ENCODE measurements at regions not wholly inside any gene's neighbourhood (a gene's known extent, or its start where the extent isn't known, plus 50 kb on each side); places are given as distances from the start of the nearest gene placed in this dataset.

DNA sequence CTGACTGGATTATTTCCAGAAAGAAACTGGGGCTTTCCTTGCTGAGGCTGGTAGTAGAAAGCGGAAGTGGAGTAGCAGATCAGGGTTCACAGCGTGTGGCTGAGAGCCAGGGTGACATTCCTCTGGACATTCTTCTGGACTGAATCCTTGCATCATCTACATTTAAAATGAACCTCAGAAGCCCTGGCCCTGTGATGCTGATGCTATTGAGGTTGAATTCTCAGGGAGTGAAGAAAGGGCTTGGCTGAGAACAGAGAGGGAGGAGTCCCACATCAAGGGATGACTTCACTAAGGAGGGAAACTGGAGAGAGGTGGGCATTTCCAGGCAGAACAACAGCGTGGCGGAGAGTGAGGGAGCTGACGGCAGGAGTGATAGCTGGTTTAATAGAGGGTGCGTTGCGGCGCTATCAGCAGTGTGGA is 102.3 kb upstream of the LMO4 start:
- no peak for DNase-seq

GRCh38 chr1:87227651-87228050 is 101.0 kb upstream of the LMO4 start:
- DNase-seq, result no peak

- no peak for DNase-seq
These were observed 98.2 kb upstream of the LMO4 start for GRCh38 chr1:87230501-87230900.

DNA sequence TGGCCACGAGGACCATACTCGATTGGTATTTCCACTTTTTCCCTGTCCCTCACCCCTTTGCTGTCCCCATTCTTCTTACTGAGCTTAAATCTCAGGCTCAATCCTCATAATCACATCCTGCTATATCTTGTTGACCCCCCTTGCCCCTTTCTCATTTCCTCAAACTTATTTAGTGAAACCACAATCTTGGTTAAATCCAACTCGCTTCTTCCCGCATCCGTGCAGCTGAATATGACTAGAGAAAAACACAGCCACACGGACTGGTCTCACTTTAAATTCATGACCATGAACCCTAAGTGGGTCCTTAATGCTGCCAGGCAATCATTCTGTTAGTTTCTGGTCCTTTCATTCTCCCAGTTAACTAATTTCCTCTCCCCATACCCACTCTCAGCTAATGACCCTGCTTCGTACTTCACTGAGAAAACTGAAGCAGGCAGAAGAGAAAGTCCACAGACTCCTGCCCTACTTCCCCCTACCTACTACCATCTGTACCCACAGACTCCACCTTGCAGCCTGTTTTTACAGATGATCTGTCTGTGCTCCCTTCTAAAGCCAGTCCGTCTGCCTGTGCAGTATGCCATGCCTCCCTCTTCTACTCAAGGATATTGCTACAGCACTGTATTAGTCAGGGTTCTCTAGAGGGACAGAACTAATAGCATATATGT is 96.8 kb upstream of the LMO4 start:
- no peak for DNase-seq

GRCh38 chr1:87236585-87236984 is 92.1 kb upstream of the LMO4 start:
- no peak for DNase-seq

DNA sequence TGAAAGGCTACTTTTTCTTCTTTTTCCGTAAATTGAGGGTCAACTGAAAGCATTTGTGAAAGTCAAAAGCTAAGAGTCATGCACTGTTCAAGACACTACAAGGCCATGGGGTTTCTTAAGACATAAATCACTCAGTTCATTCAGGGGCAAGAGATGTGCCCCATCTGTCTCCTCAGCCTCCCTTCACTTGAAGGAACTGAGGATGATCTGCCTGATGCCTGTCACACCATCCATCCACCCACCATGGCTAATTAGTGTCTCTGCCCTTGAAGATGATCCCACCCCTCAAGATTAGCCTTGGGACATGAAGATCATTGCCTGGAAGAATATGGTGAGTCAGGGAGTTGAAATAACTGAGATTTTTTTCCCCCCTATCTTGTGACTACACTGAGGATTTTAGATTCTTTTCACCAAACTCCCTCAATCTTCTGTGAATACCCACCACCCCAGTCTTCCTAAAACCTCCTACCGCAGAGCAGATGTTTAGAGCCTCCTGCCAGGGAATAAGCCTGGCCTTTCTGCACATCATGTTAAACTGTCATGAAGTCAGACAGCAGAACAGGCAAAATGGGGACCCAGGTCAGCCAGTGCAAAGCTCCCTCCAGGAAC is 88.6 kb upstream of the LMO4 start:
- DNase-seq, result peak; percentile 58

- DNase-seq, result no peak
These were observed 87.9 kb upstream of the LMO4 start for GRCh38 chr1:87240661-87241285.

DNA sequence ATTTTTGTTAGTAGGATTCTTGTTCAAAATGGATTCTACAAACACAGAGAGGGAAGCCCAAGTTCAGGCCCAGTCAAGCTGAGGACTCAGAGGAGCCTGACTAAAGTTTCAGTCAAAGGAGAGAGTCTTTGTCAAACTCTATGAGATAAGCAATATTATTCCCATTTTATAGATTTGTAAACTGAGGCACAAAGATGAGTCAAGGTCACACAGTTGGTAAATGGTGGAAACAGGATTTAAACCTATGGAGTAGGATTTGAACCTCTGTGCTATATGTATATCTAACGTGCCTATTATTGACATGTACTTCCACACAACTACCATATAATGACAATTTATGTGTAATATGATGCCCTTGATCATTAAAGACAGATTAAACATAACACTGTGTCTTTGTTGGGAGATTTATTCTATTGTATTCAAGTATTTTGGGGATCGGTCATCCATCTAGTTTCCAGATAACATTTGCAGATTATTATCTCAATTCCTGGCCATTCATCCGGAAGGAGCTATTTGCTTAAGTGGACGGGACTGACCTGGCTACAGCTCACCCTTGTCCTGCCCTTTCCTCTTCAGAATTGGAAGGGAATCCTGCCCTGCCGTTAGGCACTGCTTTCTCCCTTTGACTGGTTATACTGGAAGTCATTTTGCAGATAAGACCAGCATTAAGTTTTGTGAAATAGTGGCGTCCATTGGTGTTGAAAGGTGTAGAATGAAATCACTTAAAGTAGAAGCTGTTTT is 86.1 kb upstream of the LMO4 start:
- DNase-seq, result no peak

GRCh38 chr1:87243573-87243972 is 85.1 kb upstream of the LMO4 start:
- no peak for DNase-seq

- no peak for DNase-seq
These were observed 82.2 kb upstream of the LMO4 start for GRCh38 chr1:87246436-87246835.

DNA sequence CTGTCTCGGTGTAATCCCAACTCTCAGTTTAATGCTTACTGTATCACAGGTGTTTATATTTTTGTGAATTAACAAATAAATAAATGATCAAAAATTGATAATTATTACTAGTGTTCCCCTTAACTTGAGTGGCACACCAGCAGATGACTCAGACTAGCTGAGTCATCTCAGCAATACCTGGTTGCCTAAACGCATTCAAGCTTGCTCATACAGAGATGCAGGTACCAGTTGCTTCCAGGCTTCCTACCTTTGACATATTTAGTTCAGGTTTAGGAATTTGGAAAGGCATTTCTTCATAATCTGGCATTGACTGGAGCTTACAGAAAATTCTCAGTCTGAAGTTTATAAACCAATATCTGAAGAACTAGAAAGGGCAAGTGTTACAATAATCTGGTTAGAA is 78.9 kb upstream of the LMO4 start:
- no peak for DNase-seq

DNA sequence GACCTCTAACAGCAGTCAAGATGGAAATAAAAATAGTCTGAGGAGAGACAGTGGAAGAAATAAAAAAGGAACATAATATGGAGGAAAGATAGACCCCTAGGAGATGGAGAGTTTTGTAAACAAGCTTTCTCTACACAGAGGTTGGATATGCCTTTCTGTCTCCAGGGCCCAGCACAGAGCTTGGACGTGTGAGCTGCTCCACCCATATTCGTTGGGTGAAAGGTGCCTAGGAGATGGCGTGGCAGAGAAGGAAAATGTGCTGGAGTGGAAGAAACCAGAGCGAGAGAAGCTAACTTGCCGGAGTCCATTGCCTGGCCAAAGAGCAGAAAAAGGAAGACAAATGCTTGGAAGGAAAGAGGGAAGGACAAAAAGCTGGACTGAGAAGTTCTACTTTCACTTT is 78.3 kb upstream of the LMO4 start:
- no peak for DNase-seq

GRCh38 chr1:87252406-87252805 is 76.3 kb upstream of the LMO4 start:
- DNase-seq, result no peak

DNA sequence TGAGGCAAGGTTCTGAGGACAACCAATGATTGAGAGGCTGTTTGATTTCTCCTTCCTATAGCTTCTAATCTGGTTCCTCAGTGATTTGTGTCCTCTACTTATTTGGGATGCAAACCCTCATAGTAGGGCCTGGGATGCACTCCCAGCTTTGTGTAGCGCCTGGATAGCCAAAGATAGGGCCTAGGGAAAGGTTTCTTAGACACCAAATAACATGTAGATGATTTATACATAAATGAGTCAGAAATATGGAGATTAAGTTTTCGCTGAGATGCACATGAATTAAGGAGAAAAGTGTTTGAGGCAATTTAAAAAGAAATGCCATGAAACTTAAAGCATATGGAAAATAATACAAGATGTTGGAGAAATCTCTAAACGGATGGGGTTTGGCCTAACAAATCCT is 66.0 kb upstream of the LMO4 start:
- no peak for DNase-seq

GRCh38 chr1:87263281-87263680 is 65.4 kb upstream of the LMO4 start:
- DNase-seq, result no peak

- DNase-seq, result peak; percentile 81
These were observed 64.9 kb upstream of the LMO4 start for GRCh38 chr1:87263785-87264184.

GRCh38 chr1:87264976-87265375 is 63.7 kb upstream of the LMO4 start:
- DNase-seq, result peak; percentile 54

DNA sequence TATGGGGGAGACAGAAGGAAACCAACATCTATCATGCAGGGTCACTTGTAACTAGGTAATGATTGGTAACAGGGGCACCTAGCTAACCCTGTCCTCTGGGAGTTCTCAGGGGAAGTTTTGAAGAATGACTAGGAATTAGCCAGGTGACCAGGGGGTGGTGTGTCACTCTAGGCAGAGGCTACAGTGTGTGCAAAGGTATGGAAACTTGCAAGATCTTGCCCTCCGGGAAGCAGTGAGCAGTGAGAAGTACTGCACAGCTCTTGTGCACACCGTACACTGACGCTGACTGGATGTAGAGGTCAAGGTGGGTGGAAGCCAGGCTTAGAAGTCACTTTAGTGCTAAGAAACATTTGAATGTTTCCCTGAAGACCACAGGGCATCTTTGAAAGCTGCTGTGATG is 62.9 kb upstream of the LMO4 start:
- peak; percentile 39 for DNase-seq

DNA sequence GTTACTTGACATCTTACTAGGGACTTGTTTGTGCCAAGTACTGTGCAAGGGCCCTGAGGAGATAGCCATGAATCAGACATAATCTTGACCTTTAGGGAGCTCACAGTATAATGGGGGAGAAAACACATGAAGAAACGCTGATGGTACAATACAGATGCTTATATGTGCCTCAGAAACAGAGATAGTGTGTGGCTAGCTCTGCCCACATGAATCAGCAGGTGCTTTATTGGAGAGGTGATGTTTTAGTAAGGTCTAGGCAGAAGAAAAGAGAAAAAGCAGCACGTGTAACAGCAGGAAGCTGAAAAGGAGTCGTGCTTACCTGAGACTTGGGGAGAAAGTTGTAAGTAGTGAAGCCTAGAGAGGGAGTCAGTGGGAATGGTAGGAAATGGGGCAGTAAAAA is 60.6 kb upstream of the LMO4 start:
- DNase-seq, result no peak

- DNase-seq, result no peak
These were observed 58.8 kb upstream of the LMO4 start for GRCh38 chr1:87269921-87270320.

- DNase-seq, result no peak
These were observed 55.4 kb upstream of the LMO4 start for GRCh38 chr1:87273291-87273690.

- DNase-seq, result no peak
These were observed 53.8 kb upstream of the LMO4 start for GRCh38 chr1:87274851-87275250.

GRCh38 chr1:87278825-87279535 is 49.7 kb upstream of the LMO4 start:
- DNase-seq, result no peak

All from NCI-H82 (cell line).